ENCODE measurements at regions not wholly inside any gene's neighbourhood (a gene's known extent, or its start where the extent isn't known, plus 50 kb on each side); places are given as distances from the start of the nearest gene placed in this dataset.
"Not testable (repeated sequence)": the region's sequence is repeated elsewhere in the genome, so short reads cannot be mapped to it uniquely, and the experiment has no call there.

DNA sequence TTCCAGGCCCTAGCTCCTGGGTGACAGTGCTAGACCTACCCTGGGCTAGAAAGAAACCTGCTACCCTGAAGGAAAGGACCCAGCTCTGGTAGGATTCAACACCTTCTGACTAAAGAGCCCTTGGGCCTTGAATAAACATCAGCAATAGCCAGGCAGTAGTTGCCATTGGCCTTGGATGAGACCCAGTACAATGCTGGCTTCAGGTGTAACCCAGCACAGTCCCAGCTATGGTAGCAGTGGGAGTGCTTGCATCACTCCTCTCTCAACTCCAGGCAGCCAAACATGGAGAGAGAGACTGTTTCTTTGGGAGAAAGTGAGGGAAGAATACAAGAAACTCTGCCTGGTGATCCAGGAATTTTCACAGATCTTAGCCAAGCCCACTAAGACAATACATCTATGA, 73.5 kb upstream of the CXorf66 start:
- H3K36me3 ChIP-seq (ENCODE audit: control insufficient read depth in 2 of 2, insufficient read depth in 1 of 2, low read length in 2 of 2), result no peaks in the 10 kb centered on the region
- no peaks in the 10 kb centered on the region for H3K9me3 ChIP-seq (ENCODE audit: control insufficient read depth, insufficient read depth, low read depth, low read length)
- no peak overlapping the region for H3K27ac ChIP-seq (ENCODE audit: extremely low read depth, low read depth, low read length)
- CTCF ChIA-PET, result interaction anchor here (0.7 to 1.1 kb wide), 2 partner anchors 62 to 102 kb away, joined by 3 read pairs; no protein-coding TSS in a partner anchor
- H3K4me3 ChIP-seq (ENCODE audit: low read depth, low read length), result no peak overlapping the region
- H3K4me1 ChIP-seq (ENCODE audit: control insufficient read depth, insufficient read depth, low read length), result no peaks in the 10 kb centered on the region
- TF ChIP-seq YY1 (tag by site-specific recombination; IDR thresholded peaks at IDR 0.05) (no peak), WT1 (tag by site-specific recombination; IDR thresholded peaks at IDR 0.05) (no peak), GLI4 (tag by site-specific recombination; IDR thresholded peaks at IDR 0.05) (no peak), ZNF610 (tag by site-specific recombination; IDR thresholded peaks at IDR 0.05; ENCODE audit: borderline replicate concordance) (no peak), TCF7L2 (IDR thresholded peaks at IDR 0.05; ENCODE audit: borderline replicate concordance, low read depth, low read length) (no peak), ZNF76 (tag by site-specific recombination; IDR thresholded peaks at IDR 0.05; ENCODE audit: borderline replicate concordance, low read depth) (no peak), ZBTB21 (tag by site-specific recombination; IDR thresholded peaks at IDR 0.05) (no peak), ZXDB (tag by site-specific recombination; IDR thresholded peaks at IDR 0.05) (no peak), ZNF146 (tag by site-specific recombination; IDR thresholded peaks at IDR 0.05) (no peak)
- TF ChIP-seq, protein P1, sequence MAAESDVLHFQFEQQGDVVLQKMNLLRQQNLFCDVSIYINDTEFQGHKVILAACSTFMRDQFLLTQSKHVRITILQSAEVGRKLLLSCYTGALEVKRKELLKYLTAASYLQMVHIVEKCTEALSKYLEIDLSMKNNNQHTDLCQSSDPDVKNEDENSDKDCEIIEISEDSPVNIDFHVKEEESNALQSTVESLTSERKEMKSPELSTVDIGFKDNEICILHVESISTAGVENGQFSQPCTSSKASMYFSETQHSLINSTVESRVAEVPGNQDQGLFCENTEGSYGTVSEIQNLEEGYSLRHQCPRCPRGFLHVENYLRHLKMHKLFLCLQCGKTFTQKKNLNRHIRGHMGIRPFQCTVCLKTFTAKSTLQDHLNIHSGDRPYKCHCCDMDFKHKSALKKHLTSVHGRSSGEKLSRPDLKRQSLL (tag by site-specific recombination; IDR thresholded peaks at IDR 0.05), result no peak
- POLR2A ChIA-PET, result no interaction called here

DNA sequence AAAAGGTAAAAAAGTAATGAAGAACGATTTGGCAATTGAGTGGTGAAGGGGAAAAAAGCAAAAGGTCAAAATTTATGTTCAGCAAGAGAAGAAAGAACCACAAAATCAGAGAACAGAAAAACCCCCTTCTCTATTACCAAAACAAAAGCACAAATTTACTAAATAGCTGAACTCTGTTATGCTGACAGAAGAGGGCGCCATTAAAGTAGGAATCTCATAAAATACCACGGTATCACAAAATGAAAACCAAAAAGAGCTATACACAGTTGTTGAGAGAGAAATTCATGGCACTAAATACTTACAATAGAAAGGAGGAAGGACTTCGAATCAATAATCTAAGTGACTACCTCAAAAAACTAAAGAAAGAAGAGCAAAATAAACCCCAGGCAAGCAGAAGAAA, 69.6 kb upstream of the CXorf66 start:
- POLR2A ChIA-PET, result no interaction called here
- TF ChIP-seq, protein P2, sequence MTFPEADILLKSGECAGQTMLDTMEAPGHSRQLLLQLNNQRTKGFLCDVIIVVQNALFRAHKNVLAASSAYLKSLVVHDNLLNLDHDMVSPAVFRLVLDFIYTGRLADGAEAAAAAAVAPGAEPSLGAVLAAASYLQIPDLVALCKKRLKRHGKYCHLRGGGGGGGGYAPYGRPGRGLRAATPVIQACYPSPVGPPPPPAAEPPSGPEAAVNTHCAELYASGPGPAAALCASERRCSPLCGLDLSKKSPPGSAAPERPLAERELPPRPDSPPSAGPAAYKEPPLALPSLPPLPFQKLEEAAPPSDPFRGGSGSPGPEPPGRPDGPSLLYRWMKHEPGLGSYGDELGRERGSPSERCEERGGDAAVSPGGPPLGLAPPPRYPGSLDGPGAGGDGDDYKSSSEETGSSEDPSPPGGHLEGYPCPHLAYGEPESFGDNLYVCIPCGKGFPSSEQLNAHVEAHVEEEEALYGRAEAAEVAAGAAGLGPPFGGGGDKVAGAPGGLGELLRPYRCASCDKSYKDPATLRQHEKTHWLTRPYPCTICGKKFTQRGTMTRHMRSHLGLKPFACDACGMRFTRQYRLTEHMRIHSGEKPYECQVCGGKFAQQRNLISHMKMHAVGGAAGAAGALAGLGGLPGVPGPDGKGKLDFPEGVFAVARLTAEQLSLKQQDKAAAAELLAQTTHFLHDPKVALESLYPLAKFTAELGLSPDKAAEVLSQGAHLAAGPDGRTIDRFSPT (tag by site-specific recombination; IDR thresholded peaks at IDR 0.05), result no peak
- TF ChIP-seq ZNF654 (tag by site-specific recombination; IDR thresholded peaks at IDR 0.05; ENCODE audit: low read depth), result peak; percentile 76
- TF ChIP-seq ZNF24 (tag by site-specific recombination; IDR thresholded peaks at IDR 0.05), result no peak
- Histone ChIP-seq H3K4me1 (ENCODE audit: control insufficient read depth, insufficient read depth, low read length) (no peaks in the 10 kb centered on the region), H3K36me3 (ENCODE audit: control insufficient read depth in 2 of 2, insufficient read depth in 1 of 2, low read length in 2 of 2) (no peaks in the 10 kb centered on the region), H3K4me3 (ENCODE audit: low read depth, low read length) (no peak overlapping the region), H3K27ac (ENCODE audit: extremely low read depth, low read depth, low read length) (no peak overlapping the region), H3K9me3 (ENCODE audit: control insufficient read depth, insufficient read depth, low read depth, low read length) (no peaks in the 10 kb centered on the region)
- CTCF ChIA-PET, result interaction anchor here (0.5 to 3.0 kb wide), 22 partner anchors 10 to 1247 kb away, joined by 3 to 17 read pairs (median 4); no protein-coding TSS in a partner anchor

DNA sequence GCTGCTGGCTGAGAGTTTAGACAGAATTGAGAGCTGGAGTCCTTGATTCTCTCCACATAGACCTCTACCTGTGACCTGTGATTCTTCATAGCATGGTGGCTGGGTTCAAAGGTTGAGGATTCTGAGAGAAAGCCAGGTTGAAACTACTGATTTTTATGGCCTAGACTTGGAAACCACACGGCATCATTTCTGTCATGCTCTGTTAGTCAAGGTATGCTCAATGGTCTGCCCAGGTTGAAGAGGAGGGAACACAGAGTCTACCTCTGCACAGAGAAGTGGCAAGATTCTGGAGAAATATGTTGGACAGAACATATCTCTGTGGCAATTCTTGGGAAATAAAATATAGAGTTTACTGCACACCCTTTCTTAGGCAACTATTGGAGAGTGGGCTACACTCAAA, 57.2 kb upstream of the CXorf66 start:
- Histone ChIP-seq H3K27ac (ENCODE audit: extremely low read depth, low read depth, low read length) (no peak overlapping the region), H3K4me1 (ENCODE audit: control insufficient read depth, insufficient read depth, low read length) (no peaks in the 10 kb centered on the region), H3K4me3 (ENCODE audit: low read depth, low read length) (no peak overlapping the region), H3K36me3 (ENCODE audit: control insufficient read depth in 2 of 2, insufficient read depth in 1 of 2, low read length in 2 of 2) (no peaks in the 10 kb centered on the region), H3K9me3 (ENCODE audit: control insufficient read depth, insufficient read depth, low read depth, low read length) (no peaks in the 10 kb centered on the region)
- ChIA-PET CTCF (interaction anchor here (1.7 kb wide), 1 partner anchor 13 kb away, joined by 3 read pairs; no protein-coding TSS in a partner anchor), POLR2A (no interaction called here)
- TF ChIP-seq KLF16 (tag by site-specific recombination; IDR thresholded peaks at IDR 0.05) (no peak), ZNF19 (tag by site-specific recombination; IDR thresholded peaks at IDR 0.05; ENCODE audit: low read depth) (no peak), ZNF664 (tag by site-specific recombination; IDR thresholded peaks at IDR 0.05) (no peak), ZNF560 (tag by site-specific recombination; IDR thresholded peaks at IDR 0.05; ENCODE audit: borderline replicate concordance) (no peak), ZNF23 (tag by site-specific recombination; IDR thresholded peaks at IDR 0.05; ENCODE audit: borderline replicate concordance) (no peak), ZNF239 (tag by site-specific recombination; IDR thresholded peaks at IDR 0.05) (no peak), ZNF521 (tag by site-specific recombination; IDR thresholded peaks at IDR 0.05) (no peak)
- TF ChIP-seq, protein P3, sequence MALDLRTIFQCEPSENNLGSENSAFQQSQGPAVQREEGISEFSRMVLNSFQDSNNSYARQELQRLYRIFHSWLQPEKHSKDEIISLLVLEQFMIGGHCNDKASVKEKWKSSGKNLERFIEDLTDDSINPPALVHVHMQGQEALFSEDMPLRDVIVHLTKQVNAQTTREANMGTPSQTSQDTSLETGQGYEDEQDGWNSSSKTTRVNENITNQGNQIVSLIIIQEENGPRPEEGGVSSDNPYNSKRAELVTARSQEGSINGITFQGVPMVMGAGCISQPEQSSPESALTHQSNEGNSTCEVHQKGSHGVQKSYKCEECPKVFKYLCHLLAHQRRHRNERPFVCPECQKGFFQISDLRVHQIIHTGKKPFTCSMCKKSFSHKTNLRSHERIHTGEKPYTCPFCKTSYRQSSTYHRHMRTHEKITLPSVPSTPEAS (tag by site-specific recombination; IDR thresholded peaks at IDR 0.05), result no peak

DNA sequence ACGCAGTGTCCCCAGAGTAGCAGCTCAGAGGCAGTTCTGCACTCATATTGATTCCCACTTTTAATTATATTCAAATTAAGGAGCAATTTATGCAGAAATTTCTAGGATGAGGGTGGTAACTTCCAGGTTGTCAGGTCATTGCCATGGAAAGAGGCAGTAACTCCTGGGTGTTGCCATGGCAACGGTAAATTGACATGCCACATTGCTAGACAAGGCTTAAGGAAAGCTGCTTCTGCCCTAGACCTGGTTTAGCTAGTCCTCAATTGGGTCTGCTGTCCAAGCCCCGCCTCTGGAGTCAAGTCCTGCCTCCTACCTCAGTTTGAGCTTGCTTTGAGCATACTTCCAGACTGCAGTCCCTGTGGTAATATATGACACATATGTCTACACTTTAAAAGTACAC, 53.8 kb upstream of the CXorf66 start:
- CTCF ChIA-PET, result not testable (repeated sequence)

More for the DNA sequence above, 53.8 kb upstream of the CXorf66 start:
- H3K27ac ChIP-seq (ENCODE audit: extremely low read depth, low read depth, low read length); H3K9me3 ChIP-seq (ENCODE audit: control insufficient read depth, insufficient read depth, low read depth, low read length); POLR2A ChIA-PET; H3K36me3 ChIP-seq (ENCODE audit: control insufficient read depth in 2 of 2, insufficient read depth in 1 of 2, low read length in 2 of 2); H3K4me1 ChIP-seq (ENCODE audit: control insufficient read depth, insufficient read depth, low read length); H3K4me3 ChIP-seq (ENCODE audit: low read depth, low read length): not testable (repeated sequence)

Data from HEK293 (cell line).